Head of caudate nucleus (tissue), 42 donors: ENCODE measurements at regions not wholly inside any gene's neighbourhood (a gene's known extent, or its start where the extent isn't known, plus 50 kb on each side); places are given as distances from the start of the nearest gene placed in this dataset.
A peak's percentile ranks its signal among the peaks of the same experiment; 100 is the strongest.

Experiments used
- DNase-seq, 42 donors: peaks; one replicate each; pipeline versions ENCODE4 v3.0.0 to v3.0.0-alpha.2; 2020 to 2021; ENCODE audit warnings: mixed read lengths in 7 of 42
- intact Hi-C: fragments of 100-400 bp; cut with DNase I; formaldehyde crosslinking; loops from one replicate; pipeline ENCODE4 v1.15.0; 2022

DNA sequence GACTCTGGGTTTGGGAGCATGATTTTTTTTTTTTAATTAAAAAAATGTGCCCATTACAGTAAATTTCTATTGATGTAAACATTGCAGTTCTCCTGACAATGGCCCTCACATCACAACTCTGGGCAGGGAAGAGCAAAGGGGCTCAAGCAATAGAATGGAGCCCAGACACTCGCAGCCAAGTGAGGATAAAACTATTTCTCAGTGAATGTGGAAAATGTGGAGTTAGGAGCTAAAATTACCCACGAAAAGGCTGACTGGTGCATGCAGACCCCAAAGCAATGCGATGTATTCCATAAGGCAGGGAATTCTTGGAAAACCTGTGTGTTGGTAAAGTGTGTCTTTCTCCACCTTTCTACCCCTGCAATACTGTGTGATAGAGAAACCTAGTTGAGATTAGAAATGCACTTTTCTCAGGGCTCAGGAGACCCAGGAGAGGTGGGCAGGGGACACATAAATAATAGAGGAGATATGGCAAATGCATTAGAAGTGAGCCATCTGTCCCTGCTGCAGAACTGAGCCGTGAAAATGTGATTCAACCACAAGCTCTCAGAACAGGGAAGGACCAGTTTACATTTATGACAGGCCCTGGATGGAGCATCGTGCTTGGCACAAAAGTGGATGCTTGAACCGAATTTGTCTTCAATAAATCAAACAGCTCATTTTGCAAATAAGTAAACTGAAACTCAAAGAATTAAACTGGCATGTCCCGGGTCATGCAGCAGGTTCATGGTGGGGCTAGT lies 100.1 kb downstream of the MYCN start:
- intact Hi-C loops: no loop called here
- no peak for DNase-seq

DNA sequence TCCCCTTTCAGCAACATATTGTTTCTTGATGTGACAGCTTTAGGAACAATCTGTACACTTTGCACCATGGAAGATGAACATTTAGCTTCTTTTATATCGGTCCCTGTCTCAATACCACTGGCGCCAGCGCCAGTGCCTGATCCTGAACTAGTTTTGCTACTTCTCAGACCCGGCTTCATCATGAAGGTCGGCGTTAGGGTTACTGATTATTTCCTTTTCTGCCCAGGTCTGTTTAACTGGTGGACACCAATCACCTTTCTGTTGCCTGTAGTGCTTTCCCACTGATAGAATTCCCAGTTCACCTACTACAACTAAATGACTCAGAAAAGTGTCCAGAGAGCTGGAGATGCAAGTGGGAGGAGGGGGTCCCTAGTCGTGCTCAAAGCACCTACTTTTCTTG lies 99.5 kb downstream of the MYCN start:
- DNase-seq: no peak
- intact Hi-C loops: no loop called here

DNA sequence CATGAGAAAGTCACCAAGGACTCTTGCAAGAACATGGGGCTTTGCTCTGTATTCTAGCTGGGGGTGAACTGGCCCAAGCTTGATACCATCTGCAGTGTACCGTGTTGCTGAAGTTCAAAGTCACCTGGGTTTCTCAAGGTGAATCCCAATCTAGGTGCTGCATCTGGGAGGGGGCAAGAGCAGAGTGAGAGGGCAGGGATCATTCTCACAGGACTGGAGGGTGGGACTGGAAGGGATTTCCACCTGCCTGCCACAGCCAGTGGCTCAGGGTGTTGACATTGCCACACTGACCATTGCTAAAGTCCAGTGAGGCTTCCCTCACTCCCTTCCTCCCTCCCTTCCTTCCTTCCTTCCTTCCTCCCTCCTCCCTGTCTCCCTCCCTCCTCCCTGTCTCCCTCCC lies 98.7 kb downstream of the MYCN start:
- intact Hi-C loops: no loop called here
- DNase-seq: no peak

DNA sequence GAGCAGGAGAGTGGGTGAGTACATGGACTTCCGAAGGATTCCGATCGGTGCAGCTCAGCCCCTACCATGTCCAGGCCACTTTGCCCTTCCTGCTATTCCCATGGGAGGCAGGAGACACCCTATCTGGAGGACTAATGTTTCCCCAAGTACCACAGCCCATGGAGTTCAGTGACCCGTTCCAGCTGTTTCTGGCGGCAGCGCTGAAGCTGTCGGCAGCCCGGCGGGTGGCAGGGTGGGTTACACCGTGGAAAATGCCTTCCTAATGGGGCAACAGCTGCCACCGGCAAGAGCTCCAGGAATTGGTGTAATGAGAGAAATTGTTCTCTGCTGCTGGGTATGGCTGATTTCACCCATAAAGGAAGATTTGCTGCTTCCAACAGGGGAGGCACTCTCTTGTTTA lies 98.3 kb downstream of the MYCN start:
- intact Hi-C loops: no loop called here
- no peak for DNase-seq

DNA sequence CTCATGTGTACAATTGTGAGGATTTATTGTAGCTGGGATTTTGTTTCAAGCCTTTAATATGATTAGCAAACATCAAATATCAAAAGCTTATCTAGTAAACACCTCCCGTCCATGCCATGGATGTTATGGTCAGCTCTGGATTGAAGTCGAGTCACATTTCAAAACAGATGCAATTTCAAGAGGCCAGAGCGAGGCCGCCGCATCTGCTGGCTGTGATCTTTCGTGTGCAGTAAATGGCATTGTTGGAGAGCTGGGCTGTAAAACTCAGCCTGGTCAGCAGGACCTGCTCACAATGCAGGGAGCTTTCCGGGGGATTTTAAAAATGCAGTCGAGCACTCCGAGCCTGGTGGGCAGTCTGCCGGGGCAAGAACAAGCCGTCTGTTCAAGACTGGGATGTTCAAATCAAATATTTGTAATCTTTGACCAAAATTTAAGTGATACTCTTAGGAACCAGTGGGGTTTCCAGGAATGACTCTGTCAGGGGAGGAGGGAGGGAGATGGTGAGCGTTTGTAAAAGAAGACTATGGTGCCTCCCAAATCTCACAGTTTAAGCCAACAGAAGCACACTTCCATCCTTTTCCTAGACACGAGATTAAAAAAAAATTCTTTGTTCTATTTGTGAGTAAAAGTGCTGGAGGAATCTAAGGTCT lies 97.6 kb downstream of the MYCN start:
- intact Hi-C loops: no loop called here
- DNase-seq: peak in 13 of 42 donors; percentile 16 to 73 (median 38)

DNA sequence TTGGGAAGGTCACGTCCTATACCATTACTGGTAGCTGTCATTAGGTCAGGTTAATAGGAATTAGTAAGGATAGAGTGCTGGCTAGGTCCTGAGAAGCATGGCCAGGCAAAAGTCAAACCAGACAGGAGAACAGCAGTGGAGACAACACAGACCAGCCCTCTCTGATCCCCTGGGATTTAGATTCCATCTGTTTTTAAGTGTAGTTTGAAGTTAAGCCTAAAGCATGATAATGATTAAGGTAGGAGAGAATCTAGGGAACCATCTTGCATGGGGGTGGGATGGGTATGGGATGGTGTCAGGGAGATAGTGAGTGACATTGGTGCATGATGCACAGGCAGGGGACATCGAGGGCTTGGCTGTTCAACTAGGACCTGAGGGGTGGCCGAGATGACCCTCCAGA lies 96.6 kb downstream of the MYCN start:
- intact Hi-C loops: no loop called here
- DNase-seq: no peak

DNA sequence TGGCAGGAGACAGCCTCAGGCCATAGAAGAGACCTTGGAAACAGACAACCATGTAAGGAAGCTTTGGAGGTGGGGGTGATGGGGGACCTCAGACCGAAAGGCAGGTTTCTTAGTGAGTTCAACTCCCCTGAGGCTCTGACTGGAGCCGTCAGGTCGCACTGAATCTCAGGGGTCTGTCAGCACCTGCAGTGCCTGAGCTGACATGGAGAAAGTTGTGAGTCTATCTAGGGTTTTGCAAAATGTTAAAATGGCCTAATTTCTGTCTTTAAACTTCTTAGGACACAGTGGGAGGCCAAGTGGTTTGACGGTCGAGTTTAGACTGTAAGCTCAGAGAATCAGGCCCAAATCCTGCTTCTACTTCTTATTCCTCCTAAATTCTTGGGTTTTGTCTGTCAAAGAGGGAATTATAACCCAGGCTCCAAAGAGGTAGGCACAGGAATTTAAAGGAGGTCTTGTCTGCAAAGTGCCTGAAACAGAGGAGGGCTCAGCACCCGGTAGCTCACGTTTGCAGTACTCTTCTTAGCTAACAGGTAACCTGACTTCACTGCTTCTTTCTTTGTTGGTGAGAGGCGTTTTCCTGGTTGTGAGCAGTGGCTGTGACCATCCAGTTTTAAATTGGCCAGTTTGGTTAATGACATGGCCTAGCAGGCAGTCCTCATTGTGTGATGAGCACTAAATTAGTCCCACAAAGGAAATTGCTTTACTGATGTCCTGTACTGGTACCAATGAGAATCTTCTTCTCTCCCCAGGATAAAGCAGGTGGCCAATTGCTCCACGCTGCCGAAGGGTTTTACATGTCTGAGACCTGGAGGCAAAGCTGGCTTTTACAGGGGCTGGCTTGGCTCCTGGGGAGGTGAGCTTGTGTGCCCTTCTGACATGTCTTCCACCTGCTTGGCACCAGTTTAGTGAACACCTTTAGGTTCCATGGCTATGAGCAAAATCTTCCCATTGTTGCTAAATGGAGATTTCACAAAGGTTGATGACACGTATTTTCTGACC lies 95.7 kb downstream of the MYCN start:
- intact Hi-C loops: no loop called here
- DNase-seq: no peak

DNA sequence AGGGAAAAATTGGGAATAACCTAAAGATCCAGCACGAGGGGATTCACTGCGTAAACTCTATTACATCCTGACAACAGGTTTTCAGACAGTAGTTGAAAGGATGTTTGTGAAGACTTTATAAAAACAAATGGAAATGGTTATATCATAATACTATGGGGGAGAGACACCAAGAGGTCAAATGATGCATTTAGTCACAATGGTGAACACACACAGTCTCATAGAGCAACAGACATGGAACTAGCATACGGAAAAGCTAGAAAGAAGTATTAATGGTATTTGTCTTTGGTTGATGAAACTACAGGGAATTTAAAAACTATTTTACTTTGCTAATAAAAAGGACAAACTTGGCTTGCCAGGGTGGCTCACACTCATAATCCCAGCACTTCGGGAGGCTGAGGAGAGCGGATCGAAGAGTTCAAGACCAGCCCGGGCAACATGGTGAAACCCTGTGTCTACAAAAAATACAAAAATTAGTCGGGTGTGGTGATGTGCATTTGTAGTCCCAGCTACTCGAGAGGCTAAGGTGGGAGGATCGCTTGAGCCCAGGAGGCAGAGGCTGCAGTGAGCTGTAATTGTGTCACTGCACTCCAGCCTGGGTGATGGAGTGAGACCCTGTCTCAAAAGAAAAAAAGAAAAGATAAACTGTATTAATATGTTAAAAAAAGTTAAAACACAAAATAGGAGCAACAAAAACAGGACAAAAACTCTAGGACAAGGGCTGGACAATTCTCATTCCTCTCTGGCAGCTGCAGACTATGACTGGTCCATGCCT lies 94.8 kb downstream of the MYCN start:
- intact Hi-C loops: no loop called here
- no peak for DNase-seq

DNA sequence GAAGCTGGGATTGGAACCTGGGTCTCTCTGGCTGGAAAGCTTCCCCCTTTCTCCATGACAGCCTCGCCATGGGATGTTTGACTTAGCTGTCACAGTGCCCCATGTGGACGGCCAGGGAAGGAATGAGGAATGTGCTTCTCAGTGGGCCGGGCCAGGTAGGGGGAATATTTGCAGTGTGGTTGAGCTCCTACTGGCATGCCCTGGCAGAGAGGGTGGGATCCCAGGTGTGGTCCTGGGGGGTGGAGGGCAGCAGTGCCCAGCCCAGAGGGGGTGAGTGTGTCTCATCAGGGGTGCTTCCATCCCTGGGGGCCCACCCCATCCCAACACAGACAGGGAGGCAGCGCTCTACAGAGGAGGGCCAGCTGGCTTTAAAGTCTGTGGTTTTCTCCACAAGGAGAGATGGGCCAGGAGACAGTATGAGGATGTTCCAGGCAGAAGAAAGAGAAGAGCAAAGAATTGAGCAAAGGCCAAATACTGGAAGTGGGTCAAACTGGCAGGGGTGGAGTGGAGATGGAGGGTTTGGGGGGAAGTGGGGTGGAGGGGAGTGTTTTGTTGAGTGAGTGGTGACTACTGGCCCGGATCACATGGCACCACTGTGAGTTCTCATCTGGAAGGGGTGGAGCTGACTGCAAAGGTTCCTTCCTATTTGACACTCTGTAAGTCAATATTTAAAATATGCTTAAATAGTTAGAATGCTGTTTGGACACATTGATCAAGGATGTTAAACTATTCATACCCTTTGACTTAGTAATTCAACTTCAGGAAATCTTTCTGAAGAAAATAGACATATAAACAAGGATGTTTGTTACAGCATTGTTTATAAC lies 94.0 kb downstream of the MYCN start:
- DNase-seq: peak in 4 of 42 donors; percentile 26 to 38 (median 31)
- intact Hi-C loops: no loop called here

DNA sequence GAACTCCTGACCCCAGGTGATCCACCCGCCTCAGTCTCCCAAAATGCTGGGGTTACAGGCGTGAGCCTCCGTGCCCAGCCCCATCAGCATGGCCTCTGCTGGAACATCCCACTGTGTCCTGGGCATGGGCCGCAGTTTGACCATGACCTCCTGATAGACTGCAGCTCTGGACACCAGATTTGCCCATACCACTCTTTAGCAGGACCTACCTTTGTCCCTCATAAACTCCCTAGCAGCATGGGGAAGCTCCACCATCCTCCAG lies 92.6 kb downstream of the MYCN start:
- intact Hi-C loops: no loop called here
- no peak for DNase-seq

DNA sequence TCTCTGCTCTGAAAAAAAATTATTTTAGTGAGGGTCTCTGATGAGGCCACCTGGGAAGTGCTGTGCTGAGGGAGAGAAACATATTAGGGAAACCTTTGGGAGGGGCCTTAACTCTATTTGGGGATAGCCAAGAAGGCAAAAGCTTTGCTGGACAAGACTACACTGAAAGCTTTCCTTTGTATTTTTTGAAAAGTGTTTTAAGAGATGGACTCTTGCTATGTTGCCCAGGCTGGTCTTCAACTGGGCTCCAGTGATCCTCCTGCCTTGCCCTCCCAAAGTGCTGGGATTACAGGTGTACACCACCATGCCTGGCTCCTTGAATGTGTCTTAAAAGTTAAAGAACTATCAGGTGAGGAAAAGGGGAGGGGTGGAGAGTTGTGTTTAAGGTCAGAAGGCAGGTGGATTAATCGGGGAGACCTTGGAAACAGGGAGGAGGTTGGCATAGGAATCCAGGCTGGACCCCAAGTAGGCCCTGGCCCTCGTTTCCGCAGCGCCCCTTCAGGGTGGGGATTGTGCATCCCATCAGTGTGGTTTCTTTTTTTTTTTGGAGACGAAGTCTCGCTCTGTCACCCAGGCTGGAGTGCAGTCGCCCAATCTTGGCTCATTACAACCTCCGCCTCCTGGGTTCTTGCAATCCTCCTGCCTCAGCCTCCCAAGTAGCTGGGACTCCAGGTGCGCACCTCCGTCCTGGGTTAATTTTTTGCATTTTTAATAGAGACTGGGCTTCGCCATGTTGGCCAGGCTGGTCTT lies 92.1 kb downstream of the MYCN start:
- intact Hi-C loops: no loop called here
- no peak for DNase-seq

DNA sequence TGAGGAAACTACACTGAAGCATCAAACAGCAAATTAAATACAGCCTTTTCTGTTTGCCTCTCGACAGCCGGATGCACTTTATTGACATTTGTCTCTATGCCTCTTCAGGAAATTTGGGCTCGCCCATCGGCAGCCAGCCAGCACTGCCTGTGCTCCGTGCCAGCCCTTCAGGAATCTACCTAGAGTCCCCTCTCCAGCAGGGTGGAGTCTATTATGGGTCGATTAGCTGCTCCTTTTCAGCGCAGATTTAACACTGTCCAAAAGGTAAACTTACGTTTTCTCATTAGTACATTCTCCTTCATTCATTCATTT lies 91.5 kb downstream of the MYCN start:
- DNase-seq: peak in 1 of 42 donors; percentile 23
- intact Hi-C loops: no loop called here

DNA sequence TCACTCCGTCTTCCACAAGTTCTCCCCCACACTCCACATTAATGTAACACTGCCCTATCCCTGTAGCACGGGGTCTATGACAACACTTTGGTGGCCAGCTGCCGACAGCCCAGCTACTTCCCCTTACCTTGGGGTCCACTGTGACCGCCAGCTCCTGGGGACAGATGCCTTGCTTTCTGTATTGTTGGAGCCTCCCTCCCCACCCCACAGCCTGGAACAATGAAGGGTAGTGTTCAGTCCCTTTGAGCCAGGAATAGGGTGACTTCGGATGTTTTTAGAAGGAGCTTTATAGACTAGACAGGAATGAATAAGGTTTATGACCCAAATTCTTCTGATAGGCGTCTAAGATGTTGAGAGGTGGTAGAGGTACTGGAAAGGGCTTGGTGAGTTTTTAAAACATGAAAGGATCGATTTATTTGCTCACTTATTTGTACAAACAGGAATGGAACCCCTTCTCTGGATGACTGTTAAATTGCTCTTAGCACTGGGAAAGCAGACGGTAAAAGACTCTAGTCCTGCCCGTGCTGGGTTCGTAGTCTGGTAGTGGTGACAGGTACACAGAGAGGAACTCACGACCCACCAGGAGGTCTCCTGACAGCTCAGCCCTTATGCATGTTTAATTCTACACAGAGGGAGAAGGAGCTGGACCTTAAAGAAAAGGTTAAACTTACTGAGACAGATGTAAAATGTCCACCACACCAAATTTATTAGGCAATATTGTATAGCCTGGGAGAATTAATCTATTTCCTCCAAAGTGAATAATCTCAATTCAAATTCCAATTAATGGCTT lies 90.9 kb downstream of the MYCN start:
- intact Hi-C loops: no loop called here
- DNase-seq: peak in 27 of 42 donors; percentile 31 to 82 (median 57)

DNA sequence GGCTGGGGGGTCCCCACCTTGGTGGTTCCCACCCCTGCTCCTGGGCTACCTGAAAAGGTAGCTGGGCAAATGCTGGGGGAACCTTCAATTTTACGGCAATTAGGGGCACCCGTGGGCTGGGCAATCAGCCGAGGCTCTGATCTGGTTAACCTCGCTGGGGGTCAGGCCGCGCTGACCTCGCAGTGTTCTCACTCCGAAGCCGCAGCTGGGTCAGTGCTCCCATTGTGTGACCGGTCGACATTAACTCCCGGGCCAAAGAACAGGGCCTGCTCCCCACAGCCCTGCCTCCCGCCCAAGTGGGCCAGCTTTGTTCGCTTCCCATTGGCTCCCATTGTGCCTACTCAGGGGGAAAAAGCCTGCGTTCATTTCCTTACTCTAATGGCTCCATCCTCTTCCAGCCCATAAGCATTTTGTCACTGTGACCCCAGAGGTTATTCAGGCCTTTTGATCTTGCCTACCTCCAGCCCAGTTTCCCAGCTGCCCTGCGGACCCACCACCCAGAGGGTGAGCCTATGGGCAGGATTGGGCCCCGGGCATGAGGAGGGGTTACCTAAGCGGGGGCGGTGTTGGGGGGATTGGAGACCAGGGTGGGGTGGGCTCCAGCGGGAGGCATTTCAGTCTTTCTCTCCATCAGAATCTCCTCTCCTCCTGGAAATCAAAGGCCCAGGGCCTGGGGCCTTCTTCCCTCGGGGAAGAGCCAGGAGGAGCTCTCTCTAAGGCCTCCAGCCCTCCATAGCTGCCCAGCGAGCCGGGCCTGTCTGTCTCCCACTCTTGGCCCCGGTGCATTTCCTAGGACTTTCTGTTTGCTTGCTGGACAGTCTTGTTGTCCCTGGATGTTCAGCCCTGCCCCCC lies 90.1 kb downstream of the MYCN start:
- intact Hi-C loops: no loop called here
- DNase-seq: peak in 36 of 42 donors; percentile 30 to 88 (median 57)

DNA sequence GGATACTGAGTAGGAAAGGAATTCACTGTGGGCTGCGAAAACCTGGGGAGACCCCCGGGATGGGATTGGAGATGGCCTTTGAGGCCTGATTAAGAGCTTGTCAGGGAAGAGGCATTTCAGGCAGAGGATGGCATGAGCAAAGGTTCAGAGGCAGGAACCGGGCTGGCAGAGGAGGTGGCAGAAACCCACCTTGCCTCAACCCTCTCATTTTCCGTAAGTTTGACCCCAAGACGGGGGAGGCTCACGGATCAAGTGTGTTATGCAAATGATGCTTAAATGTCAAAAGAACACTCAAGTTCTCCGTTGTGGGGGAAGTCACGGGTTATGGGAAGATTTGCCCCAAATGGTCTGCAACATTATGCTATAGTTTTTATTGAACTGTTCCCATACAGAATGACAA lies 88.3 kb downstream of the MYCN start:
- intact Hi-C loops: no loop called here
- DNase-seq: peak in 1 of 42 donors; percentile 17

DNA sequence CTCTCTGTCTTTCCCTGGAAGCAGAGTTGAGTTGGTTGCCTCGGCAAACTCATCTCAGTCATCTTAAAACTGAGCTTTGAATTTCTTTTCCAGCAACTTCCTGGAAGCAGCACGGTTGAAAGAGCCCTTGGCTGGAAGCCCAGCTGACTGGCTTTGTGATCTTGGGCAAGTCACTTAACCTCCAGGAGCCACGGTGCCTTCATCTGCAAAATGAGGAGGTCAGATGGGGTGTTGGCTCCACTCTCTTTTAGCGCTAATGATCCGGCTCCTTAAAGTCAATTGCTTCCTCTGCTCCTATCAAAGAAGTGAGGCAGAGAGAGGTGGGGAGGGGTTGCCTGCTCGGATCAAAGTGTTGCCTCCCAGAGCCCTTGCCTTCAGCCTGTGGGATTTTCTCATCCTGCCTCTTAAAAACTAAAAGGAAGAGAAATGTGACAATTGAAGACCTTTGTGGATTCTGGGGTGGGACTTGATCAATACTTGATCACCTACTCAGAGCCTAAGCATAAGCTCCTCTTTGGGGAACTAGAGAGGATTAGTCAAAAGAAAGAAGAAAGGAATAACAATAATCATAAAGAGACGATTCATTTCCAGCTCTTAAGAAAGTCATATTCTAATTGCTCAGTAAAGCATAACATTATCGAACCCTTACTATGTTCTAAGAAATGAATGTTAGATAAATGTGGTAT lies 86.6 kb downstream of the MYCN start:
- DNase-seq: peak in 1 of 42 donors; percentile 19
- intact Hi-C loops: no loop called here
